Ammon's horn (tissue), 1 donor: ENCODE measurements at regions not wholly inside any gene's neighbourhood (a gene's known extent, or its start where the extent isn't known, plus 50 kb on each side); places are given as distances from the start of the nearest gene placed in this dataset.
"Not testable (repeated sequence)": the region's sequence is repeated elsewhere in the genome, so short reads cannot be mapped to it uniquely, and the experiment has no call there.

ENCODE experiments used
- DNase-seq: peaks from one replicate; pipeline ENCODE4 v3.0.0-alpha.2; 2016; ENCODE audit warnings: low spot score

- DNase-seq = not testable (repeated sequence)
Observed at GRCh38 chr2:52006821-52007366, 975.0 kb upstream of the NRXN1 start.

- no peak for DNase-seq
Observed at GRCh38 chr2:52000151-52000855, 968.4 kb upstream of the NRXN1 start.

- DNase-seq = no peak
Observed at GRCh38 chr2:51998890-51999289, 967.0 kb upstream of the NRXN1 start.

- no peak for DNase-seq
Observed at GRCh38 chr2:51997571-51997970, 965.6 kb upstream of the NRXN1 start.

GRCh38 chr2:51995293-51995692 is 963.4 kb upstream of the NRXN1 start:
- no peak for DNase-seq

GRCh38 chr2:51994123-51994763 is 962.3 kb upstream of the NRXN1 start:
- DNase-seq = no peak

GRCh38 chr2:51990684-51991083 is 958.8 kb upstream of the NRXN1 start:
- DNase-seq = no peak

GRCh38 chr2:51986101-51986500 is 954.2 kb upstream of the NRXN1 start:
- DNase-seq = no peak

GRCh38 chr2:51981783-51982182 is 949.9 kb upstream of the NRXN1 start:
- DNase-seq = no peak

- DNase-seq = no peak
Observed at GRCh38 chr2:51976623-51977022, 944.7 kb upstream of the NRXN1 start.

GRCh38 chr2:51971136-51971535 is 939.2 kb upstream of the NRXN1 start:
- no peak for DNase-seq

GRCh38 chr2:51969347-51969746 is 937.4 kb upstream of the NRXN1 start:
- DNase-seq = no peak

- DNase-seq = no peak
Observed at GRCh38 chr2:51960841-51961335, 929.0 kb upstream of the NRXN1 start.

- DNase-seq = no peak
Observed at GRCh38 chr2:51960281-51960680, 928.3 kb upstream of the NRXN1 start.

- no peak for DNase-seq
Observed at GRCh38 chr2:51959696-51960095, 927.8 kb upstream of the NRXN1 start.

- no peak for DNase-seq
Observed at GRCh38 chr2:51953931-51954330, 922.0 kb upstream of the NRXN1 start.

GRCh38 chr2:51921076-51921475 is 889.1 kb upstream of the NRXN1 start:
- DNase-seq = no peak

GRCh38 chr2:51920509-51920908 is 888.6 kb upstream of the NRXN1 start:
- DNase-seq = no peak

GRCh38 chr2:51919395-51919794 is 887.5 kb upstream of the NRXN1 start:
- no peak for DNase-seq

GRCh38 chr2:51918113-51918512 is 886.2 kb upstream of the NRXN1 start:
- DNase-seq = no peak

GRCh38 chr2:51903728-51904127 is 871.8 kb upstream of the NRXN1 start:
- DNase-seq = no peak

GRCh38 chr2:51899643-51900042 is 867.7 kb upstream of the NRXN1 start:
- DNase-seq = no peak

- DNase-seq = not testable (repeated sequence)
Observed at GRCh38 chr2:51894584-51894983, 862.7 kb upstream of the NRXN1 start.
